Ishikawa (cell line): ENCODE measurements at regions not wholly inside any gene's neighbourhood (a gene's known extent, or its start where the extent isn't known, plus 50 kb on each side); places are given as distances from the start of the nearest gene placed in this dataset.

Source experiments
- CEBPB ChIP-seq: IDR thresholded peaks from 2 replicates; pipeline ENCODE4 v1.6.1; 2012
- CREB1 ChIP-seq: IDR thresholded peaks from 2 replicates; pipeline ENCODE4 v1.6.1; 2012; ENCODE audit warnings: low read depth
- EGR1 ChIP-seq: IDR thresholded peaks from 2 replicates; pipeline ENCODE4 v1.6.1; 2012
- EP300 ChIP-seq: IDR thresholded peaks from 2 replicates; pipeline ENCODE4 v1.6.1; 2012; ENCODE audit warnings: borderline replicate concordance
- FOXM1 ChIP-seq: IDR thresholded peaks from 2 replicates; pipeline ENCODE4 v1.6.1; 2012; ENCODE audit warnings: low read depth, borderline replicate concordance
- MAX ChIP-seq: IDR thresholded peaks from 2 replicates; pipeline ENCODE4 v1.6.1; 2012
- NFIC ChIP-seq: IDR thresholded peaks from 2 replicates; pipeline ENCODE4 v1.6.1; 2012
- RAD21 ChIP-seq: IDR thresholded peaks from 2 replicates; pipeline ENCODE4 v1.6.1; 2012; ENCODE audit warnings: low read depth
- REST ChIP-seq: IDR thresholded peaks from 2 replicates; pipeline ENCODE4 v1.6.1; 2012; ENCODE audit warnings: low read depth, mild to moderate bottlenecking
- TAF1 ChIP-seq: IDR thresholded peaks from 2 replicates; pipeline ENCODE4 v1.6.1; 2012; ENCODE audit warnings: low read depth, mild to moderate bottlenecking
- TCF12 ChIP-seq: IDR thresholded peaks from 2 replicates; pipeline ENCODE4 v1.6.1; 2012; ENCODE audit warnings: low read depth
- TEAD4 ChIP-seq: IDR thresholded peaks from 2 replicates; pipeline ENCODE4 v1.6.1; 2012
- USF1 ChIP-seq: IDR thresholded peaks from 2 replicates; pipeline ENCODE4 v1.6.1; 2012
- YY1 ChIP-seq: IDR thresholded peaks from 2 replicates; pipeline ENCODE4 v1.6.1; 2012; ENCODE audit warnings: low read depth
- ZBTB7A ChIP-seq: IDR thresholded peaks from 2 replicates; pipeline ENCODE4 v1.6.1; 2012; ENCODE audit warnings: low read depth

GRCh38 chr12:66836623-66837310 lies 157.9 kb upstream of the GRIP1 start:
- no peak for TF ChIP-seq REST
- TF ChIP-seq YY1 = no peak
- TF ChIP-seq NFIC = no peak
- TF ChIP-seq FOXM1 = no peak
- no peak for TF ChIP-seq TEAD4
- no peak for TF ChIP-seq RAD21
- TF ChIP-seq USF1 = no peak
- no peak for TF ChIP-seq TAF1
- no peak for TF ChIP-seq CREB1
- TF ChIP-seq EGR1 = no peak
- TF ChIP-seq TCF12 = no peak
- TF ChIP-seq ZBTB7A = no peak
- TF ChIP-seq MAX = no peak
- TF ChIP-seq CEBPB = no peak
- no peak for TF ChIP-seq EP300

- TF ChIP-seq FOXM1 = no peak
- TF ChIP-seq TAF1 = no peak
- TF ChIP-seq EP300 = no peak
- no peak for TF ChIP-seq RAD21
- TF ChIP-seq TCF12 = no peak
Measured at GRCh38 chr12:66837311-66837627, 158.4 kb upstream of the GRIP1 start.

DNA sequence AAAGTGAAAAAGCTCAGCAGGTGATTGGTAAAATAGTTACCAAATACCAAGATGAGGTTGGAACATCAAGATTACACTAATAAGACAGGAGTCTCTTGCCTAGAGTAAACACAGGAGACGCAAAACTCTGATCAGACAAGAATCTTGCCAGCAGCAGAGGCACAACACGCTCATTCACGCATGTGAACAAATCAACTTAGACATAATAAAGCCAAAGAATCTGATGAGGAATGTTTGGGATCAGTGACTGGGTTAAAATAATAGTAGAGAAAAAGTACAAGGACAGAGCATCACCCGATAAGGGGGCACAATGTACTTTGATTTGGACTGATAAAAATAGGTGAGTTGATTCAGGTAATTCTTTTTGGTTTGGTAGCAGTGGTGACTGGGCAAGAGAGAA lies 159.5 kb upstream of the GRIP1 start:
- TF ChIP-seq USF1 = no peak
- no peak for TF ChIP-seq EGR1
- TF ChIP-seq TAF1 = no peak
- TF ChIP-seq REST = no peak
- no peak for TF ChIP-seq TEAD4
- no peak for TF ChIP-seq CREB1
- no peak for TF ChIP-seq MAX
- no peak for TF ChIP-seq NFIC
- no peak for TF ChIP-seq YY1
- TF ChIP-seq ZBTB7A = no peak

GRCh38 chr12:66848967-66849366 lies 170.1 kb upstream of the GRIP1 start:
- no peak for TF ChIP-seq MAX
- peak; percentile 67 for TF ChIP-seq REST

DNA sequence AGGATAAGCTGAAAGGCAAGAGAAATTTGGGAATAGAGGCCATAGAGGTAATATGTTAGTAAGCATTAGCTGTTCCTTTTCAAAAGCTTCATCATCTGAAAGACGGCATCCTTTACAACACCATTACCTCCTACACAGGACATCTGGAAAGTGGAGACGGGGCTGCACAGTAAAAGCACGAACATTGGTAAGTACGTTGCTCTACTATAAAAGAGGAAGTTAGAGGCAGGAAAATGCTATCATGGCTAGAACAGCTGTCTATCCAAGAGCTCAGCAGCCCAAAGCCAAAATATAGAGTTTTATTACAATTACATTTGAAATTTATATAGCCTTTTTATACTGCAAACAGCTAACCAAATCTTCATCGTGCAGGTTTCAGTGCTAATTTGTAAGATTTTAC lies 172.3 kb upstream of the GRIP1 start:
- TF ChIP-seq CREB1 (no peak), YY1 (no peak), NFIC (no peak), EP300 (no peak), REST (no peak), CEBPB (no peak), MAX (no peak), TCF12 (no peak), RAD21 (no peak), ZBTB7A (no peak), USF1 (no peak)
